Effector memory CD8-positive, alpha-beta T cell (primary cell): ENCODE measurements at regions not wholly inside any gene's neighbourhood (a gene's known extent, or its start where the extent isn't known, plus 50 kb on each side); places are given as distances from the start of the nearest gene placed in this dataset.
"Not testable (repeated sequence)": the region's sequence is repeated elsewhere in the genome, so short reads cannot be mapped to it uniquely, and the experiment has no call there.

ENCODE experiments used
- ATAC-seq: fragments of 150-1000 bp; cut with Tn5 transposase; replicated peaks from 2 replicates; pipeline ENCODE4 v1.10.0; 2021; ENCODE audit warnings: mild to moderate bottlenecking, moderate library complexity
- DNase-seq, 3 experiments: peaks; one replicate each; pipeline ENCODE4 v3.0.0; 2021
- H3K27ac Mint-ChIP-seq, 2 donors: one replicate each; pipeline ENCODE4 v1.8.0; 2022; ENCODE audit warnings: mild to moderate bottlenecking in 2 of 2, mixed read lengths in 2 of 2, moderate library complexity in 2 of 2
- H3K27me3 Mint-ChIP-seq, 2 donors: one replicate each; pipeline ENCODE4 v1.8.0; 2022; ENCODE audit warnings: mixed read lengths in 2 of 2
- H3K36me3 Mint-ChIP-seq: one replicate; pipeline ENCODE4 v1.8.0; 2022; ENCODE audit warnings: mild to moderate bottlenecking, moderate library complexity, mixed read lengths; ENCODE audit not compliant: insufficient read depth
- H3K4me1 Mint-ChIP-seq, 2 donors: one replicate each; pipeline ENCODE4 v1.8.0; 2022; ENCODE audit warnings: low read depth in 2 of 2, mixed read lengths in 2 of 2
- H3K4me3 Mint-ChIP-seq, 2 donors: one replicate each; pipeline ENCODE4 v1.8.0; 2022; ENCODE audit warnings: mild to moderate bottlenecking in 2 of 2, mixed read lengths in 2 of 2, moderate library complexity in 2 of 2
- H3K9me3 Mint-ChIP-seq, 2 donors: one replicate each; pipeline ENCODE4 v1.8.0; 2022; ENCODE audit warnings: mixed read lengths in 2 of 2

- no peaks in the 10 kb centered on the region for H3K27me3 Mint-ChIP-seq
- no peak overlapping the region for H3K4me3 Mint-ChIP-seq
- H3K4me1 Mint-ChIP-seq, result no peaks in the 10 kb centered on the region
- no peak for DNase-seq
- no peak for ATAC-seq
- H3K9me3 Mint-ChIP-seq, result peaks cover 0 to 1% of the 10 kb centered on the region in 2 donors
- no peaks in the 10 kb centered on the region for H3K36me3 Mint-ChIP-seq
- no peak overlapping the region for H3K27ac Mint-ChIP-seq
Measured at GRCh38 chrX:88024022-88024421, 506.4 kb downstream of the KLHL4 start.

GRCh38 chrX:88072339-88073030 is 554.9 kb downstream of the KLHL4 start:
- no peak overlapping the region for H3K4me3 Mint-ChIP-seq
- no peak for DNase-seq
- H3K27ac Mint-ChIP-seq, result no peak overlapping the region
- no peaks in the 10 kb centered on the region for H3K36me3 Mint-ChIP-seq
- H3K4me1 Mint-ChIP-seq, result no peaks in the 10 kb centered on the region
- H3K9me3 Mint-ChIP-seq, result peaks cover 0 to 1% of the 10 kb centered on the region in 2 donors
- no peak for ATAC-seq
- no peaks in the 10 kb centered on the region for H3K27me3 Mint-ChIP-seq

- ATAC-seq (no peak), DNase-seq (no peak)
- Mint-ChIP-seq H3K36me3 (no peaks in the 10 kb centered on the region), H3K9me3 (peaks cover 5 to 12% of the 10 kb centered on the region in 2 donors), H3K4me1 (no peaks in the 10 kb centered on the region), H3K4me3 (no peak overlapping the region), H3K27ac (no peak overlapping the region), H3K27me3 (no peaks in the 10 kb centered on the region)
Measured at GRCh38 chrX:88101968-88102367, 584.4 kb downstream of the KLHL4 start.

- ATAC-seq (no peak), DNase-seq (no peak)
- Mint-ChIP-seq H3K27me3 (no peaks in the 10 kb centered on the region), H3K4me3 (no peak overlapping the region), H3K27ac (no peak overlapping the region), H3K4me1 (no peaks in the 10 kb centered on the region), H3K36me3 (no peaks in the 10 kb centered on the region), H3K9me3 (no peaks in the 10 kb centered on the region)
Measured at GRCh38 chrX:88135735-88136134, 611.3 kb upstream of the CPXCR1 start.

- Mint-ChIP-seq H3K4me1 (no peaks in the 10 kb centered on the region), H3K4me3 (no peak overlapping the region), H3K36me3 (no peaks in the 10 kb centered on the region), H3K27ac (no peak overlapping the region), H3K9me3 (no peaks in the 10 kb centered on the region), H3K27me3 (no peaks in the 10 kb centered on the region)
- ATAC-seq (no peak), DNase-seq (no peak)
Measured at GRCh38 chrX:88136328-88136727, 610.7 kb upstream of the CPXCR1 start.

- Mint-ChIP-seq H3K27me3 (no peaks in the 10 kb centered on the region), H3K4me3 (no peak overlapping the region), H3K27ac (no peak overlapping the region), H3K9me3 (no peaks in the 10 kb centered on the region), H3K4me1 (no peaks in the 10 kb centered on the region), H3K36me3 (peaks cover 3% of the 10 kb centered on the region)
- no peak for ATAC-seq
- DNase-seq, result no peak
Measured at GRCh38 chrX:88146577-88146976, 600.4 kb upstream of the CPXCR1 start.

- H3K9me3 Mint-ChIP-seq, result peaks cover 6 to 9% of the 10 kb centered on the region in 2 donors
Measured at GRCh38 chrX:88170553-88170952, 576.5 kb upstream of the CPXCR1 start.

GRCh38 chrX:88173932-88174440 is 573.0 kb upstream of the CPXCR1 start:
- not testable (repeated sequence) for H3K4me1 Mint-ChIP-seq, H3K36me3 Mint-ChIP-seq, H3K4me3 Mint-ChIP-seq, H3K9me3 Mint-ChIP-seq, ATAC-seq, DNase-seq, H3K27ac Mint-ChIP-seq, H3K27me3 Mint-ChIP-seq

More at GRCh38 chrX:88170553-88170952, 576.5 kb upstream of the CPXCR1 start:
- no peaks in the 10 kb centered on the region for H3K36me3 Mint-ChIP-seq
- H3K27ac Mint-ChIP-seq, result no peak overlapping the region
- no peak for DNase-seq
- no peak overlapping the region for H3K4me3 Mint-ChIP-seq
- no peaks in the 10 kb centered on the region for H3K27me3 Mint-ChIP-seq
- no peaks in the 10 kb centered on the region for H3K4me1 Mint-ChIP-seq
- no peak for ATAC-seq

GRCh38 chrX:88202149-88202548 is 544.9 kb upstream of the CPXCR1 start:
- Mint-ChIP-seq H3K27me3 (no peaks in the 10 kb centered on the region), H3K9me3 (no peaks in the 10 kb centered on the region), H3K27ac (no peak overlapping the region), H3K4me3 (no peak overlapping the region), H3K36me3 (no peaks in the 10 kb centered on the region), H3K4me1 (no peaks in the 10 kb centered on the region)
- ATAC-seq, result no peak
- no peak for DNase-seq

- ATAC-seq (no peak), DNase-seq (no peak)
- H3K27me3 Mint-ChIP-seq, result no peaks in the 10 kb centered on the region
- no peaks in the 10 kb centered on the region for H3K4me1 Mint-ChIP-seq
- no peak overlapping the region for H3K27ac Mint-ChIP-seq
- H3K4me3 Mint-ChIP-seq, result no peak overlapping the region
- H3K9me3 Mint-ChIP-seq, result peaks cover 0 to 1% of the 10 kb centered on the region in 2 donors
- no peaks in the 10 kb centered on the region for H3K36me3 Mint-ChIP-seq
Measured at GRCh38 chrX:88244066-88244465, 503.0 kb upstream of the CPXCR1 start.

GRCh38 chrX:88284844-88285243 is 462.2 kb upstream of the CPXCR1 start:
- ATAC-seq (no peak), DNase-seq (no peak)
- no peaks in the 10 kb centered on the region for H3K27me3 Mint-ChIP-seq
- no peaks in the 10 kb centered on the region for H3K4me1 Mint-ChIP-seq
- no peak overlapping the region for H3K27ac Mint-ChIP-seq
- no peaks in the 10 kb centered on the region for H3K9me3 Mint-ChIP-seq
- peaks cover 7% of the 10 kb centered on the region for H3K36me3 Mint-ChIP-seq
- no peak overlapping the region for H3K4me3 Mint-ChIP-seq

GRCh38 chrX:88313972-88314371 is 433.1 kb upstream of the CPXCR1 start:
- ATAC-seq, DNase-seq, H3K36me3 Mint-ChIP-seq, H3K27me3 Mint-ChIP-seq, H3K4me1 Mint-ChIP-seq, H3K9me3 Mint-ChIP-seq, H3K4me3 Mint-ChIP-seq, H3K27ac Mint-ChIP-seq: not testable (repeated sequence)

GRCh38 chrX:88325634-88326033 is 421.4 kb upstream of the CPXCR1 start:
- H3K27ac Mint-ChIP-seq, result no peak overlapping the region
- DNase-seq, result no peak
- no peak overlapping the region for H3K4me3 Mint-ChIP-seq
- no peaks in the 10 kb centered on the region for H3K4me1 Mint-ChIP-seq
- no peak for ATAC-seq
- no peaks in the 10 kb centered on the region for H3K36me3 Mint-ChIP-seq
- H3K9me3 Mint-ChIP-seq, result peaks cover 0 to 2% of the 10 kb centered on the region in 2 donors
- no peaks in the 10 kb centered on the region for H3K27me3 Mint-ChIP-seq

- Mint-ChIP-seq H3K4me1 (no peaks in the 10 kb centered on the region), H3K27me3 (no peaks in the 10 kb centered on the region), H3K4me3 (no peak overlapping the region), H3K9me3 (peaks cover 0 to 2% of the 10 kb centered on the region in 2 donors), H3K27ac (no peak overlapping the region), H3K36me3 (no peaks in the 10 kb centered on the region)
- ATAC-seq (no peak), DNase-seq (no peak)
Measured at GRCh38 chrX:88355252-88355651, 391.8 kb upstream of the CPXCR1 start.
